OCI-LY1 (cell line): ENCODE measurements at regions not wholly inside any gene's neighbourhood (a gene's known extent, or its start where the extent isn't known, plus 50 kb on each side); places are given as distances from the start of the nearest gene placed in this dataset.

ENCODE experiments used
- EZH2 ChIP-seq: fragments of 200-600 bp; sonication (generic), shearing (Covaris generic); IDR thresholded peaks from 2 replicates; pipeline ENCODE4 v1.8.0; 2017; ENCODE audit warnings: borderline replicate concordance, mixed run types, mild to moderate bottlenecking, antibody characterized with exemption, low read length, moderate library complexity, mixed read lengths
- TF ChIP-seq, protein P1 (sequence below): fragments of 200-600 bp; sonication (generic), shearing (Covaris generic); IDR thresholded peaks from 2 replicates; pipeline ENCODE4 v1.5.1; 2017; ENCODE audit warnings: mild to moderate bottlenecking, antibody characterized with exemption, low read length, moderate library complexity, mixed read lengths

DNA sequence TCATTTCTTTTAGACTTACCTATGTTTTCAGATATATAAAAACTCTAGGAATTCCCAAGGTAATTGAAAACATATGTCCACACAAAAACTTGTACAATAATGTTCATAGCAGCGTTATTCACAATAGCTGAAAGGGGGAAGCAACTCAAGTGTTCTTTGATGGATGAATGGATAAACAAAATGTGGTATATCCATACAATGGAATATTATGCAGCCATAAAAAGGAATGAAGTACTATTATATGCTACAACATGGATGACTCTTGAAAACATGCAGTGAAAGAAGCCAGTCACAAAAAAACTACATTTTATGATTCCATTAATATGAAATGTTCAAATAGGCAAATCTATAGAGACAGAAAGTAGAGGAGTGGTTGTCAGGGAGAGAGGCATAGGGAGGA, 62.2 kb upstream of the WDR26 start:
- TF ChIP-seq, protein P1, sequence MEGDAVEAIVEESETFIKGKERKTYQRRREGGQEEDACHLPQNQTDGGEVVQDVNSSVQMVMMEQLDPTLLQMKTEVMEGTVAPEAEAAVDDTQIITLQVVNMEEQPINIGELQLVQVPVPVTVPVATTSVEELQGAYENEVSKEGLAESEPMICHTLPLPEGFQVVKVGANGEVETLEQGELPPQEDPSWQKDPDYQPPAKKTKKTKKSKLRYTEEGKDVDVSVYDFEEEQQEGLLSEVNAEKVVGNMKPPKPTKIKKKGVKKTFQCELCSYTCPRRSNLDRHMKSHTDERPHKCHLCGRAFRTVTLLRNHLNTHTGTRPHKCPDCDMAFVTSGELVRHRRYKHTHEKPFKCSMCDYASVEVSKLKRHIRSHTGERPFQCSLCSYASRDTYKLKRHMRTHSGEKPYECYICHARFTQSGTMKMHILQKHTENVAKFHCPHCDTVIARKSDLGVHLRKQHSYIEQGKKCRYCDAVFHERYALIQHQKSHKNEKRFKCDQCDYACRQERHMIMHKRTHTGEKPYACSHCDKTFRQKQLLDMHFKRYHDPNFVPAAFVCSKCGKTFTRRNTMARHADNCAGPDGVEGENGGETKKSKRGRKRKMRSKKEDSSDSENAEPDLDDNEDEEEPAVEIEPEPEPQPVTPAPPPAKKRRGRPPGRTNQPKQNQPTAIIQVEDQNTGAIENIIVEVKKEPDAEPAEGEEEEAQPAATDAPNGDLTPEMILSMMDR: no peak
- TF ChIP-seq EZH2: no peak
